Osteoblast (primary cell): ENCODE measurements at regions not wholly inside any gene's neighbourhood (a gene's known extent, or its start where the extent isn't known, plus 50 kb on each side); places are given as distances from the start of the nearest gene placed in this dataset.

Source experiments
- DNase-seq: peaks from one replicate; pipeline ENCODE4 v3.0.0; 2011; ENCODE audit warnings: low spot score, mixed read lengths; ENCODE audit not compliant: insufficient read length; ENCODE audit errors: missing footprints
- H2AFZ ChIP-seq: 2 replicates; pipeline ENCODE4 v1.6.0; 2011; ENCODE audit warnings: mild to moderate bottlenecking, low read length
- H3K27ac ChIP-seq: 2 replicates; pipeline ENCODE4 v1.5.1; 2011; ENCODE audit warnings: mild to moderate bottlenecking, low read depth, low read length, moderate library complexity
- H3K27me3 ChIP-seq: 2 replicates; pipeline ENCODE4 v1.6.0; 2012; ENCODE audit warnings: mild to moderate bottlenecking, control low read depth, inconsistent platforms, low read length, moderate library complexity; ENCODE audit not compliant: insufficient read depth
- H3K36me3 ChIP-seq: 2 replicates; pipeline ENCODE4 v1.5.1; 2011; ENCODE audit warnings: mild to moderate bottlenecking, low read length, control low read depth, moderate library complexity; ENCODE audit not compliant: insufficient read depth
- H3K4me1 ChIP-seq: 2 replicates; pipeline ENCODE4 v1.5.1; 2011; ENCODE audit warnings: mild to moderate bottlenecking, low read length, control low read depth, moderate library complexity; ENCODE audit not compliant: insufficient read depth
- H3K4me2 ChIP-seq: 2 replicates; pipeline ENCODE4 v1.6.0; 2011; ENCODE audit warnings: mild to moderate bottlenecking, low read length; ENCODE audit not compliant: insufficient read depth
- H3K4me3 ChIP-seq: fragments of 200-600 bp; sonication (generic); 3 replicates; pipeline ENCODE4 v1.5.1; 2012; ENCODE audit warnings: mild to moderate bottlenecking, low read length, inconsistent platforms; ENCODE audit not compliant: insufficient read depth
- H3K79me2 ChIP-seq: 2 replicates; pipeline ENCODE4 v1.6.0; 2012; ENCODE audit warnings: mild to moderate bottlenecking, low read length, control low read depth, inconsistent platforms; ENCODE audit not compliant: insufficient read depth
- H3K9me3 ChIP-seq: 2 replicates; pipeline ENCODE4 v1.5.1; 2011; ENCODE audit warnings: low read depth, low read length, control low read depth
- H4K20me1 ChIP-seq: 2 replicates; pipeline ENCODE4 v1.6.0; 2012; ENCODE audit warnings: mild to moderate bottlenecking, low read length, control low read depth; ENCODE audit not compliant: insufficient read depth
- CTCF ChIP-seq: IDR thresholded peaks from 2 replicates; pipeline ENCODE4 v1.5.1; 2011; ENCODE audit warnings: mild to moderate bottlenecking, low read depth, low read length, moderate library complexity; ENCODE audit errors: extremely low read depth

- H3K27ac ChIP-seq, result no peak overlapping the region
- H3K36me3 ChIP-seq, result no peaks in the 10 kb centered on the region
- H3K4me2 ChIP-seq, result no peak overlapping the region
- no peak for TF ChIP-seq CTCF
- H3K4me3 ChIP-seq, result no peak overlapping the region
- H3K4me1 ChIP-seq, result no peaks in the 10 kb centered on the region
- no peaks in the 10 kb centered on the region for H4K20me1 ChIP-seq
- H3K79me2 ChIP-seq, result no peaks in the 10 kb centered on the region
- H3K9me3 ChIP-seq, result peaks cover 4% of the 10 kb centered on the region
- H2AFZ ChIP-seq, result no peak overlapping the region
- no peaks in the 10 kb centered on the region for H3K27me3 ChIP-seq
- no peak for DNase-seq
Observed at GRCh38 chr20:12511499-12511898, 497.3 kb upstream of the SPTLC3 start.

- Histone ChIP-seq H2AFZ (no peak overlapping the region), H3K4me2 (no peak overlapping the region), H3K9me3 (peaks cover 4% of the 10 kb centered on the region), H3K27me3 (no peaks in the 10 kb centered on the region), H4K20me1 (no peaks in the 10 kb centered on the region), H3K79me2 (no peaks in the 10 kb centered on the region), H3K4me3 (no peak overlapping the region), H3K27ac (no peak overlapping the region), H3K36me3 (no peaks in the 10 kb centered on the region), H3K4me1 (no peaks in the 10 kb centered on the region)
- no peak for DNase-seq
- TF ChIP-seq CTCF, result no peak
Observed at GRCh38 chr20:12512755-12513154, 496.0 kb upstream of the SPTLC3 start.

- Histone ChIP-seq H3K4me3 (no peak overlapping the region), H3K79me2 (no peaks in the 10 kb centered on the region), H3K9me3 (peaks cover 6% of the 10 kb centered on the region), H3K4me2 (no peak overlapping the region), H4K20me1 (no peaks in the 10 kb centered on the region), H3K27me3 (no peaks in the 10 kb centered on the region), H3K27ac (no peak overlapping the region), H2AFZ (no peak overlapping the region), H3K4me1 (no peaks in the 10 kb centered on the region), H3K36me3 (no peaks in the 10 kb centered on the region)
- no peak for DNase-seq
- no peak for TF ChIP-seq CTCF
Observed at GRCh38 chr20:12528104-12528503, 480.7 kb upstream of the SPTLC3 start.

- Histone ChIP-seq H3K79me2 (no peaks in the 10 kb centered on the region), H3K4me1 (no peaks in the 10 kb centered on the region), H3K27me3 (no peaks in the 10 kb centered on the region), H3K4me2 (no peak overlapping the region), H3K27ac (no peak overlapping the region), H2AFZ (no peak overlapping the region), H3K4me3 (no peak overlapping the region), H3K9me3 (peaks cover 6% of the 10 kb centered on the region), H3K36me3 (no peaks in the 10 kb centered on the region), H4K20me1 (no peaks in the 10 kb centered on the region)
- no peak for TF ChIP-seq CTCF
- DNase-seq, result no peak
Observed at GRCh38 chr20:12528591-12529041, 480.2 kb upstream of the SPTLC3 start.
